PC-9 (cell line): ENCODE measurements at regions not wholly inside any gene's neighbourhood (a gene's known extent, or its start where the extent isn't known, plus 50 kb on each side); places are given as distances from the start of the nearest gene placed in this dataset.

Experiments used
- CTCF ChIP-seq: fragments of 200-600 bp; sonication (generic); conservative IDR thresholded peaks from 2 replicates; pipeline ENCODE4 v1.6.1; 2017; ENCODE audit warnings: mixed run types, antibody characterized with exemption, mild to moderate bottlenecking, moderate library complexity
- EZH2 ChIP-seq: fragments of 200-600 bp; sonication (generic); IDR thresholded peaks from 2 replicates; pipeline ENCODE4 v1.8.0; 2017; ENCODE audit warnings: antibody characterized with exemption, low read depth

GRCh38 chr14:106826833-106827369 is 1300.5 kb downstream of the TMEM121 start:
- no peak for TF ChIP-seq EZH2
- no peak for TF ChIP-seq CTCF
